Memory B cell (primary cell): ENCODE measurements at regions not wholly inside any gene's neighbourhood (a gene's known extent, or its start where the extent isn't known, plus 50 kb on each side); places are given as distances from the start of the nearest gene placed in this dataset.
"Not testable (repeated sequence)": the region's sequence is repeated elsewhere in the genome, so short reads cannot be mapped to it uniquely, and the experiment has no call there.

Source experiments
- ATAC-seq: fragments of 150-1000 bp; cut with Tn5 transposase; 2 replicates; pipeline ENCODE4 v1.10.0; 2021; ENCODE audit warnings: low read depth, mild to moderate bottlenecking, moderate library complexity
- DNase-seq, 2 donors: peaks; one replicate each; pipeline ENCODE4 v3.0.0; 2022; ENCODE audit warnings: low spot score in 2 of 2
- H3K27ac Mint-ChIP-seq: one replicate; pipeline ENCODE4 v1.8.0; 2022; ENCODE audit warnings: mild to moderate bottlenecking, moderate library complexity, mixed read lengths
- H3K27me3 Mint-ChIP-seq: one replicate; pipeline ENCODE4 v1.8.0; 2022; ENCODE audit warnings: mixed read lengths
- H3K36me3 Mint-ChIP-seq: one replicate; pipeline ENCODE4 v1.8.0; 2022; ENCODE audit warnings: mild to moderate bottlenecking, mixed read lengths
- H3K4me1 Mint-ChIP-seq: one replicate; pipeline ENCODE4 v1.8.0; 2022; ENCODE audit warnings: mixed read lengths
- H3K4me3 Mint-ChIP-seq: one replicate; pipeline ENCODE4 v1.8.0; 2022; ENCODE audit warnings: mild to moderate bottlenecking, moderate library complexity, mixed read lengths
- H3K9me3 Mint-ChIP-seq: one replicate; pipeline ENCODE4 v1.8.0; 2022; ENCODE audit warnings: mixed read lengths

GRCh38 chr11:134980819-134981710, 569.0 kb upstream of the B3GAT1 start:
- H3K36me3 Mint-ChIP-seq: no peaks in the 10 kb centered on the region
- no peak overlapping the region for H3K27ac Mint-ChIP-seq
- H3K9me3 Mint-ChIP-seq: no peaks in the 10 kb centered on the region
- H3K4me1 Mint-ChIP-seq: peaks cover 2% of the 10 kb centered on the region
- no peak overlapping the region for H3K4me3 Mint-ChIP-seq
- ATAC-seq (no peak), DNase-seq (no peak)
- peaks cover 11% of the 10 kb centered on the region for H3K27me3 Mint-ChIP-seq

- H3K27ac Mint-ChIP-seq, H3K9me3 Mint-ChIP-seq, H3K27me3 Mint-ChIP-seq, H3K4me1 Mint-ChIP-seq, ATAC-seq, H3K4me3 Mint-ChIP-seq, H3K36me3 Mint-ChIP-seq, DNase-seq: not testable (repeated sequence)
Observed at GRCh38 chr11:134979089-134979457, 567.0 kb upstream of the B3GAT1 start.

GRCh38 chr11:134978388-134979088, 566.5 kb upstream of the B3GAT1 start:
- H3K4me1 Mint-ChIP-seq: peaks cover 2% of the 10 kb centered on the region
- H3K36me3 Mint-ChIP-seq: no peaks in the 10 kb centered on the region
- DNase-seq: no peak
- no peak for ATAC-seq
- no peak overlapping the region for H3K27ac Mint-ChIP-seq
- no peaks in the 10 kb centered on the region for H3K9me3 Mint-ChIP-seq
- H3K4me3 Mint-ChIP-seq: no peak overlapping the region
- H3K27me3 Mint-ChIP-seq: peaks cover 5% of the 10 kb centered on the region

GRCh38 chr11:134976551-134976950, 564.5 kb upstream of the B3GAT1 start:
- no peaks in the 10 kb centered on the region for H3K9me3 Mint-ChIP-seq
- peaks cover 5% of the 10 kb centered on the region for H3K27me3 Mint-ChIP-seq
- H3K4me3 Mint-ChIP-seq: no peak overlapping the region
- DNase-seq (no peak), ATAC-seq (no peak)
- H3K4me1 Mint-ChIP-seq: peaks cover 2% of the 10 kb centered on the region
- no peaks in the 10 kb centered on the region for H3K36me3 Mint-ChIP-seq
- H3K27ac Mint-ChIP-seq: no peak overlapping the region

DNA sequence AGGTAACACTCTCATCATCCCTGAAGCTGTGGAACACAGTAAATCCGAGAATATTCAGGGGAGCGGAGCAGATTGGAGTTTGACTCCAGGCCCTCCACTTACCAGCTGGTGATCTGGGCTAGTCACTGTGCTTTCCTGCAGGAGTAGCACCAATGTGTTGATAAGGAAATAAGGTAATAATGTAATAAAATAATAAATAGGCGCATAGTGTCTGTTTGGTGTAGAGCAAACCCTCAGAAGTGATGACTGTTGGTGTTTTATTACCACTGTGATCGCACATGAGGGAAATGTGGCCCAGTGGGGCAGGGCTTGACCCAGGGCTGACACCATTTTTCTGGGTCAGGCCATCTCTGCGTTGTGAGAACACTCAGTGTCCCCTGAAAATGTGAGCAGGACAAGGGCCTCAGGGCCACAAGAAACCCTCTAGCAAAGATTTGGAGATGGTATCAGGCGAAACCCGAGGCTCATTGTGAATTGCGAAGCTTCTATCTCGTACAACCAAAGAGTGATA, 563.9 kb upstream of the B3GAT1 start:
- Mint-ChIP-seq H3K9me3 (no peaks in the 10 kb centered on the region), H3K27ac (no peak overlapping the region), H3K4me1 (peaks cover 2% of the 10 kb centered on the region), H3K27me3 (peaks cover 5% of the 10 kb centered on the region), H3K36me3 (no peaks in the 10 kb centered on the region), H3K4me3 (no peak overlapping the region)
- DNase-seq (no peak), ATAC-seq (no peak)

- ATAC-seq (no peak), DNase-seq (no peak)
- H3K27ac Mint-ChIP-seq: no peak overlapping the region
- no peak overlapping the region for H3K4me3 Mint-ChIP-seq
- H3K36me3 Mint-ChIP-seq: no peaks in the 10 kb centered on the region
- no peaks in the 10 kb centered on the region for H3K9me3 Mint-ChIP-seq
- H3K27me3 Mint-ChIP-seq: peaks cover 2% of the 10 kb centered on the region
- peaks cover under 1% of the 10 kb centered on the region for H3K4me1 Mint-ChIP-seq
Observed at GRCh38 chr11:134973801-134974200, 561.8 kb upstream of the B3GAT1 start.

DNA sequence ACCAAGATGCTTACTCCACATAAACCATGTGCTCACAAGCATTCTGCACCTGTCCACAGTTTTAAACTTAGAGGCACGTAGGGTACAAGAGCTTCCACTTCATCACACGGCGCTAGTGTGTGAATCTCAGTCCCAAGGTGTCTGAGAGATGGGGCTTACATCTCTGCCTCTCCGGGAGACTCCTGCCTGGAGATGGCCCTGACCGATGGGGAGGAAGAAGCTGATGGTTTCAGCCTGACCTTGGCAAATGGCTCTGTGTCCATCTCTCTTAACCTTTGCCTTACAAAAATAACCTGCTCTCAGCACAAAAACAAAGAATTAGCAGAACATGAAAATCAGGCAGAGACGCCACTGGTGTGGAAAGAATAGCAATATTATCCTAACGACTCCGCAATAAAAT, 559.3 kb upstream of the B3GAT1 start:
- Mint-ChIP-seq H3K36me3 (no peaks in the 10 kb centered on the region), H3K27me3 (no peaks in the 10 kb centered on the region), H3K4me1 (no peaks in the 10 kb centered on the region), H3K9me3 (no peaks in the 10 kb centered on the region), H3K27ac (no peak overlapping the region), H3K4me3 (no peak overlapping the region)
- DNase-seq: no peak
- no peak for ATAC-seq

DNA sequence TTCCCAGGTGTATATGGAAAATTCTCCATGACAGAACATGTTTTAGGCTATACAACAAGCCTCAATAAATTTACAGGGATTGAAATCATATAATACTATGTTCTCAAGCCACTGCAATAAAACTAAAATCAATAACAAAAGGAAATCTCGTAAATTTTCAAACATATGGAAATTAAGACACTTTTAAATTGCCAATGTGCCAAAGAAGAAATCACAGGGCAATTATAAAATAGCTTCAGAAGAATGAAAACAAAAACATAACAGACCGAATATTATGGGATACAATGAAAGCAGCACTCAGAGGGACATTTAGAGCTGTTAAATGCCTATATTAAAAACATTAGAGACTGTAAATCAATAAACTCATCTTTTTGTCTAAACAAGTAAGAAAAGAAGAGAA, 555.7 kb upstream of the B3GAT1 start:
- no peaks in the 10 kb centered on the region for H3K9me3 Mint-ChIP-seq
- no peak for ATAC-seq
- no peak overlapping the region for H3K27ac Mint-ChIP-seq
- no peaks in the 10 kb centered on the region for H3K27me3 Mint-ChIP-seq
- no peaks in the 10 kb centered on the region for H3K4me1 Mint-ChIP-seq
- H3K36me3 Mint-ChIP-seq: no peaks in the 10 kb centered on the region
- no peak for DNase-seq
- H3K4me3 Mint-ChIP-seq: no peak overlapping the region

DNA sequence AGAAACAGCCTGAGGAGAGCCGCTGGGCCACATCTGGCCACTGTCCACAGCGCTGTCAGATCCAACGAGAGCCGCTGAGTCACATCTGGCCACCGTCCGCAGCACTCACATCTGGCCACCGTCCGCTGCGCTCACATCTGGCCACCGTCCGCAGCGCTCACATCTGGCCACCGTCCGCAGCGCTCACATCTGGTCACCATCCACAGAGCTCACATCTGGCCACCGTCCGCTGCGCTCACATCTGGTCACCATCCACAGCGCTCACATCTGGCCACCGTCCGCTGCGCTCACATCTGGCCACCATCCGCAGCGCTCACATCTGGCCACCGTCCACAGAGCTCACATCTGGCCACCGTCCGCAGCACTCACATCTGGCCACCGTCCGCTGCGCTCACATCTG, 549.3 kb upstream of the B3GAT1 start:
- not testable (repeated sequence) for H3K27ac Mint-ChIP-seq, H3K36me3 Mint-ChIP-seq, H3K4me1 Mint-ChIP-seq, DNase-seq, H3K4me3 Mint-ChIP-seq, H3K9me3 Mint-ChIP-seq, H3K27me3 Mint-ChIP-seq, ATAC-seq

- peaks cover 3% of the 10 kb centered on the region for H3K27me3 Mint-ChIP-seq
- peaks cover 2% of the 10 kb centered on the region for H3K9me3 Mint-ChIP-seq
- DNase-seq (no peak), ATAC-seq (no peak)
- H3K36me3 Mint-ChIP-seq: no peaks in the 10 kb centered on the region
- no peaks in the 10 kb centered on the region for H3K4me1 Mint-ChIP-seq
- no peak overlapping the region for H3K27ac Mint-ChIP-seq
- no peak overlapping the region for H3K4me3 Mint-ChIP-seq
Observed at GRCh38 chr11:134958870-134959269, 546.8 kb upstream of the B3GAT1 start.

GRCh38 chr11:134958336-134958640, 546.2 kb upstream of the B3GAT1 start:
- Mint-ChIP-seq H3K4me3 (no peak overlapping the region), H3K9me3 (peaks cover 2% of the 10 kb centered on the region), H3K27me3 (peaks cover 3% of the 10 kb centered on the region), H3K4me1 (no peaks in the 10 kb centered on the region), H3K27ac (no peak overlapping the region), H3K36me3 (no peaks in the 10 kb centered on the region)
- no peak for ATAC-seq
- DNase-seq: no peak

DNA sequence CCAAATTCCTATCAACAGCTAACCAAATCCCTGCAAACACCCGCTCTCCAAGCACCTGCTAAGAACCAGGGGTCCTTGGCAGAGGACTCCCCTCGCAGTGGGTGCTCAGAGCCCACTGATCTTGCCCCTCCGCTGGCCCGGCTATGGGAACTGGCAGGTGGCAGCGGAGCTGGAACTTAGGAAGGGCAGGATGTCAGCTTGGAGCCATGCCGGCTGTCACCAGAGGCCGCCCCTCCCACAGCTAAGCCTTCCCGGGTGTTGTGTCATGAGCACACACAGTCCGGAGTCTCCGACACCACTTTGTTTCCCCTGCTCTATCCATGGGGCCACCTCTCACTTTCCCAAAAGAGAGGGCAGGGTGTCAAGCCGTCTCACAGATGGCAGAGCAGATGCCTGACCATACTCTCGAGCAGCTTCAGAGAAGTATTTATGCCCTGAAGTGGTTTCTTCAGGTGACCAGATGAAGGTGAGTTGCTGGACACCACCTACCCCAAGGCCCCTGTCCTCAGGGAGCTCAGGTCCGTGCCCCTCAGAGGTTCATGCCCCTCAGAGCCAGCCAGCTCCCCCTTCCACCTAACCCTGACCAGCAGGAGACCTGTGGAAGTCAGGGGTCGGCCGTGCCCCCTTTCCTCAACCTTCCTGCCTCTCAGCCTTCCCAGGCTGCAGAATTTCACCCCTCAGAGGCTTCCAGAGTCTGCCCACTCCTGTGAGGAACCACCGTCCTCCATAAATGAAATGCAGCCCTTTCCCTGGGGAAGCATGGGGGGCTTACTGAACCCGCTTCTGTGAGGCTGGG, 545.7 kb upstream of the B3GAT1 start:
- H3K36me3 Mint-ChIP-seq: no peaks in the 10 kb centered on the region
- H3K27me3 Mint-ChIP-seq: peaks cover 9% of the 10 kb centered on the region
- H3K4me3 Mint-ChIP-seq: no peak overlapping the region
- peaks cover 2% of the 10 kb centered on the region for H3K9me3 Mint-ChIP-seq
- no peak for ATAC-seq
- no peak overlapping the region for H3K27ac Mint-ChIP-seq
- H3K4me1 Mint-ChIP-seq: no peaks in the 10 kb centered on the region
- no peak for DNase-seq

- Mint-ChIP-seq H3K27me3 (peaks cover 9% of the 10 kb centered on the region), H3K27ac (no peak overlapping the region), H3K36me3 (no peaks in the 10 kb centered on the region), H3K9me3 (peaks cover 2% of the 10 kb centered on the region), H3K4me3 (no peak overlapping the region), H3K4me1 (no peaks in the 10 kb centered on the region)
- ATAC-seq (no peak), DNase-seq (no peak)
Observed at GRCh38 chr11:134956450-134957210, 544.6 kb upstream of the B3GAT1 start.
